C4-2B (cell line): ENCODE measurements at regions not wholly inside any gene's neighbourhood (a gene's known extent, or its start where the extent isn't known, plus 50 kb on each side); places are given as distances from the start of the nearest gene placed in this dataset.

ENCODE experiments used
- ZFX ChIP-seq: fragments of 450-650 bp; IDR thresholded peaks from 2 replicates; pipeline ENCODE4 v1.6.1; 2017
- TF ChIP-seq, protein P1 (sequence below): fragments of 450-650 bp; conservative IDR thresholded peaks from 2 replicates; pipeline ENCODE4 v1.5.1; 2017; ENCODE audit warnings: mild to moderate bottlenecking

DNA sequence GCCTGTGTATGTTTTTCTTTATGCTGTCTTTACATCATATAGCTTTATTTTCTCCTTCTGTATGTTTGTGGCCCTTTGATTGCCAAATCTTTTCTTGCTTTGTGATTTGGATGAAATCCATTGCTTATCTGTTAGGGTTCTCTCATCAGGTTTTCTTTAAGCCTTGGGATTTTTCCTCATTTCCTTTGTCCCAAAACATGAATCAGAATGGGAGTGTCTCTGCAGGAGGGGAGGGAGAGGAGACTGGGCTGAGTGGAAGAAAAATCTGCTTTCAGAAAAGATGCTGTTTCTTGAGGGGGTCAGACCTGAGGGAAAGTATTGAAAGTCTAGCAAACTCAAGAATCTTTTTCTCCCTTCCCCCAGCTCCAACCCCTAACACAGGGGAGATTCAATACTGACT, 758.0 kb upstream of the MMS22L start:
- TF ChIP-seq, protein P1, sequence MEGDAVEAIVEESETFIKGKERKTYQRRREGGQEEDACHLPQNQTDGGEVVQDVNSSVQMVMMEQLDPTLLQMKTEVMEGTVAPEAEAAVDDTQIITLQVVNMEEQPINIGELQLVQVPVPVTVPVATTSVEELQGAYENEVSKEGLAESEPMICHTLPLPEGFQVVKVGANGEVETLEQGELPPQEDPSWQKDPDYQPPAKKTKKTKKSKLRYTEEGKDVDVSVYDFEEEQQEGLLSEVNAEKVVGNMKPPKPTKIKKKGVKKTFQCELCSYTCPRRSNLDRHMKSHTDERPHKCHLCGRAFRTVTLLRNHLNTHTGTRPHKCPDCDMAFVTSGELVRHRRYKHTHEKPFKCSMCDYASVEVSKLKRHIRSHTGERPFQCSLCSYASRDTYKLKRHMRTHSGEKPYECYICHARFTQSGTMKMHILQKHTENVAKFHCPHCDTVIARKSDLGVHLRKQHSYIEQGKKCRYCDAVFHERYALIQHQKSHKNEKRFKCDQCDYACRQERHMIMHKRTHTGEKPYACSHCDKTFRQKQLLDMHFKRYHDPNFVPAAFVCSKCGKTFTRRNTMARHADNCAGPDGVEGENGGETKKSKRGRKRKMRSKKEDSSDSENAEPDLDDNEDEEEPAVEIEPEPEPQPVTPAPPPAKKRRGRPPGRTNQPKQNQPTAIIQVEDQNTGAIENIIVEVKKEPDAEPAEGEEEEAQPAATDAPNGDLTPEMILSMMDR, result no peak
- TF ChIP-seq ZFX, result no peak
